ENCODE measurements at regions not wholly inside any gene's neighbourhood (a gene's known extent, or its start where the extent isn't known, plus 50 kb on each side); places are given as distances from the start of the nearest gene placed in this dataset.

DNA sequence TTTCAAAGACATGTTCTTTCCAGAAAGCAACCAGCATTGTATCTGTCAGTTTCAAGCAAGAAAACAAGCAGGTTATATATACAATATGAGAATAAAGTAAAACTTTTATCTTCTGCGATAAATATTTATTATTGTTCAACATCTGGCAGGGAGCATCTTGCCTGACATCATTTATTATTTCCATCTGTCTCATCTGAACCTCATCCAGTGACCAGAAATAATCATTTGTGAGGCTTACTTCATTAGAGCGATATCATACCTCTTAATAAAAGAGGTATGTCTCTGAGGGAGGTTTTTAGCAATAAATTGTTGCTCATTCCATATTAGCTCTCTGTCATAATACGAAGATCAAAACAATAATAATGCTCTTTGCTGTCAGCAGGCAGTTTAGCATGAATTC lies 226.1 kb downstream of the CDC14C start:
- TF ChIP-seq POLR2AphosphoS5 (IDR thresholded peaks at IDR 0.05; ENCODE audit: borderline replicate concordance, low read depth, low read length) (no peak), EZH2 (IDR thresholded peaks at IDR 0.05) (no peak), FOXP2 (optimal IDR thresholded peaks at IDR 0.05; ENCODE audit: control extremely low read depth, extremely low read length, insufficient read depth) (no peak)
